SU-DHL-6 (cell line): ENCODE measurements at regions not wholly inside any gene's neighbourhood (a gene's known extent, or its start where the extent isn't known, plus 50 kb on each side); places are given as distances from the start of the nearest gene placed in this dataset.

Experiments used
- H2AFZ ChIP-seq: fragments of 200-600 bp; sonication (generic); 2 replicates; pipeline ENCODE4 v1.6.1; 2014; ENCODE audit warnings: low read depth, mild to moderate bottlenecking, moderate library complexity, mixed read lengths, antibody characterized with exemption, low read length; ENCODE audit not compliant: severe bottlenecking
- H3F3A ChIP-seq: fragments of 200-600 bp; shearing (Covaris generic); 2 replicates; pipeline ENCODE4 v1.6.0; 2016; ENCODE audit warnings: antibody characterized with exemption, mild to moderate bottlenecking; ENCODE audit not compliant: insufficient read depth
- H3K27ac ChIP-seq: fragments of 200-600 bp; sonication (generic); 2 replicates; pipeline ENCODE4 v1.5.1; 2016; ENCODE audit warnings: low read depth, mild to moderate bottlenecking, low read length, moderate library complexity, mixed read lengths
- H3K27me3 ChIP-seq: fragments of 200-600 bp; sonication (generic), shearing (Covaris generic); 2 replicates; pipeline ENCODE4 v1.6.0; 2014; ENCODE audit warnings: mild to moderate bottlenecking, low read length
- H3K36me3 ChIP-seq: fragments of 200-600 bp; sonication (generic); 2 replicates; pipeline ENCODE4 v1.6.1; 2014; ENCODE audit warnings: mild to moderate bottlenecking, low read length, mixed read lengths
- H3K4me2 ChIP-seq: fragments of 300-600, 200-600 bp; shearing (Covaris generic), sonication (generic); 2 replicates; pipeline ENCODE4 v1.6.0; 2014; ENCODE audit warnings: low read length, low read depth, mild to moderate bottlenecking; ENCODE audit not compliant: poor library complexity, severe bottlenecking
- H3K4me3 ChIP-seq: fragments of 200-600 bp; sonication (generic); 2 replicates; pipeline ENCODE4 v1.5.1; 2014; ENCODE audit warnings: antibody characterized with exemption, low read length, mild to moderate bottlenecking, mixed read lengths; ENCODE audit not compliant: insufficient read depth, poor library complexity, severe bottlenecking
- H3K79me2 ChIP-seq: fragments of 200-600 bp; sonication (generic); 2 replicates; pipeline ENCODE4 v1.6.1; 2014; ENCODE audit warnings: mild to moderate bottlenecking, low read length, moderate library complexity; ENCODE audit not compliant: insufficient read depth
- H3K9ac ChIP-seq: fragments of 200-600 bp; sonication (generic); 2 replicates; pipeline ENCODE4 v1.7.0; 2014; ENCODE audit warnings: mild to moderate bottlenecking, low read length
- H3K9me2 ChIP-seq: fragments of 200-600 bp; sonication (generic); replicated peaks from 2 replicates; pipeline ENCODE4 v1.6.1; 2014; ENCODE audit warnings: low read length; ENCODE audit not compliant: insufficient read depth
- H3K9me3 ChIP-seq: fragments of 200-600 bp; sonication (generic); 2 replicates; pipeline ENCODE4 v1.6.1; 2014; ENCODE audit warnings: low read length, mixed read lengths; ENCODE audit not compliant: insufficient read depth
- H4K20me1 ChIP-seq: fragments of 200-600 bp; sonication (generic); 2 replicates; pipeline ENCODE4 v1.6.1; 2014; ENCODE audit warnings: low read depth, mild to moderate bottlenecking, antibody characterized with exemption, low read length, moderate library complexity, mixed read lengths
- CTCF ChIP-seq: fragments of 200-600 bp; sonication (generic); IDR thresholded peaks from one replicate; pipeline ENCODE4 v1.5.1; 2017; ENCODE audit warnings: antibody characterized with exemption, mild to moderate bottlenecking, low read length, moderate library complexity; ENCODE audit not compliant: insufficient read depth, poor library complexity, severe bottlenecking
- EZH2phosphoT487 ChIP-seq: fragments of 200-600 bp; sonication (generic), shearing (Covaris generic); conservative IDR thresholded peaks from 2 replicates; pipeline ENCODE4 v1.6.1; 2018; ENCODE audit warnings: mild to moderate bottlenecking, antibody characterized with exemption, low read length, moderate library complexity, mixed read lengths

GRCh38 chr16:75918109-75918508, 191.8 kb upstream of the CPHXL start:
- Histone ChIP-seq H3K36me3 (no peaks in the 10 kb centered on the region), H3K4me2 (no peak overlapping the region), H3K4me3 (no peak overlapping the region), H3F3A (no peaks in the 10 kb centered on the region), H3K79me2 (no peaks in the 10 kb centered on the region), H3K9ac (no peak overlapping the region), H3K9me2 (no peaks in the 10 kb centered on the region), H3K27ac (no peak overlapping the region), H4K20me1 (no peaks in the 10 kb centered on the region), H3K9me3 (no peaks in the 10 kb centered on the region), H2AFZ (no peak overlapping the region), H3K27me3 (no peaks in the 10 kb centered on the region)
- TF ChIP-seq CTCF: no peak
- TF ChIP-seq EZH2phosphoT487: no peak

- H3K4me3 ChIP-seq: no peak overlapping the region
These were observed 193.4 kb upstream of the CPHXL start for GRCh38 chr16:75919664-75920063.

GRCh38 chr16:75921281-75921680, 195.0 kb upstream of the CPHXL start:
- Histone ChIP-seq H3K27me3 (no peaks in the 10 kb centered on the region), H3F3A (no peaks in the 10 kb centered on the region), H3K9me3 (no peaks in the 10 kb centered on the region), H3K79me2 (no peaks in the 10 kb centered on the region), H3K9ac (no peak overlapping the region), H4K20me1 (no peaks in the 10 kb centered on the region), H3K27ac (no peak overlapping the region), H3K36me3 (no peaks in the 10 kb centered on the region), H3K9me2 (no peaks in the 10 kb centered on the region), H3K4me2 (no peak overlapping the region), H3K4me3 (no peak overlapping the region), H2AFZ (no peak overlapping the region)
- TF ChIP-seq CTCF: no peak

More at GRCh38 chr16:75919664-75920063, 193.4 kb upstream of the CPHXL start:
- H4K20me1 ChIP-seq: no peaks in the 10 kb centered on the region
- no peaks in the 10 kb centered on the region for H3K79me2 ChIP-seq
- TF ChIP-seq EZH2phosphoT487 (no peak), CTCF (no peak)
- H3K4me2 ChIP-seq: no peak overlapping the region
- H3F3A ChIP-seq: no peaks in the 10 kb centered on the region
- H3K27ac ChIP-seq: no peak overlapping the region
- H3K27me3 ChIP-seq: no peaks in the 10 kb centered on the region
- H3K9me2 ChIP-seq: no peaks in the 10 kb centered on the region
- H3K36me3 ChIP-seq: no peaks in the 10 kb centered on the region
- H3K9ac ChIP-seq: no peak overlapping the region
- H3K9me3 ChIP-seq: no peaks in the 10 kb centered on the region
- H2AFZ ChIP-seq: no peak overlapping the region

- no peaks in the 10 kb centered on the region for H3K36me3 ChIP-seq
- H3K4me2 ChIP-seq: no peak overlapping the region
- TF ChIP-seq EZH2phosphoT487 (no peak), CTCF (no peak)
- no peak overlapping the region for H3K27ac ChIP-seq
- no peaks in the 10 kb centered on the region for H4K20me1 ChIP-seq
- H3K9me3 ChIP-seq: no peaks in the 10 kb centered on the region
- no peaks in the 10 kb centered on the region for H3F3A ChIP-seq
- no peaks in the 10 kb centered on the region for H3K79me2 ChIP-seq
- H3K27me3 ChIP-seq: no peaks in the 10 kb centered on the region
- no peak overlapping the region for H3K9ac ChIP-seq
- no peak overlapping the region for H3K4me3 ChIP-seq
- no peaks in the 10 kb centered on the region for H3K9me2 ChIP-seq
- H2AFZ ChIP-seq: no peak overlapping the region
These were observed 196.0 kb upstream of the CPHXL start for GRCh38 chr16:75922250-75922649.
